ENCODE measurements at regions not wholly inside any gene's neighbourhood (a gene's known extent, or its start where the extent isn't known, plus 50 kb on each side); places are given as distances from the start of the nearest gene placed in this dataset.

DNA sequence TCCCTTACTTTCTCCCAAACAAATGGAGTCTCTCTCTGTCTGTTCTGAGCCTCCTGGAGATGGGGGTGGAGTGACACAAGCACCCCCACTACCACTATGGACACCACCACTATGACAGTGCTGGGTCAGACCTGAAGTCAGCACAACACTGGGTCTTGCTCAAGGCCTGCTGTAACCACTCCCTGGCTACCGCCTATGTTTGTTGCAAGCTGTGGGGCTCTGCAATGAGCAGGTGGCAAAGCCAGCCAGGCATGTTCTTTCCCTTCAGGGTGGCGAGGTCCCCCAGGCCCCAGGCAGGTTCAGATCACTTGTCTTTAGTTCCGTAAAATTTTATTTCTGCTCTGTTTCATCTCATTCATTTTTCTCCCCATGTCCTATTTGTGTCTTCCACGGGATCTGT is 349.8 kb downstream of the TMEM121 start:
- no CpG with 5 or more reads among the region's 4 CpGs for WGBS (ENCODE audit: insufficient coverage)
- Histone ChIP-seq H4K20me1 (ENCODE audit: control insufficient read depth, insufficient read depth, low read length, poor library complexity, severe bottlenecking) (no peaks in the 10 kb centered on the region), H3K4me1 (ENCODE audit: control insufficient read depth in 2 of 2, insufficient read depth in 2 of 2, low read length in 2 of 2) (no peaks in the 10 kb centered on the region), H2AFZ (ENCODE audit: insufficient read depth, low read depth, low read length, poor library complexity, severe bottlenecking) (no peak overlapping the region), H3K4me3 (ENCODE audit: control extremely low read depth in 1 of 5, extremely low read depth in 1 of 5, insufficient read depth in 1 of 5, low read depth in 2 of 5, low read length in 4 of 5) (no peak overlapping the region), H3K27ac (ENCODE audit: low read length in 2 of 2) (no peak overlapping the region), H3K4me2 (replicated peaks; ENCODE audit: low read depth, low read length, poor library complexity, severe bottlenecking) (no peak overlapping the region), H3K9ac (ENCODE audit: low read length) (no peak overlapping the region), H3K27me3 (replicated peaks in 1 of 4; ENCODE audit: control extremely low read depth in 1 of 4, control insufficient read depth in 3 of 4, insufficient read depth in 4 of 4, low read length in 3 of 4) (no peaks in the 10 kb centered on the region), H3K9me3 (ENCODE audit: control extremely low read depth in 1 of 3, control insufficient read depth in 2 of 3, insufficient read depth in 1 of 3, low read length in 2 of 3) (no peaks in the 10 kb centered on the region), H3K36me3 (replicated peaks in 1 of 2; ENCODE audit: control extremely low read depth in 1 of 2, control insufficient read depth in 1 of 2, extremely low read depth in 1 of 2, insufficient read depth in 2 of 2, low read length in 1 of 2) (no peaks in the 10 kb centered on the region), H3K79me2 (ENCODE audit: control insufficient read depth, insufficient read depth, low read length) (no peaks in the 10 kb centered on the region)
- intact Hi-C loops (cut with micrococcal nuclease): no loop called here
- ChIA-PET POLR2A (interaction anchor here (1.2 kb wide), 1 partner anchor 167 kb away, joined by 3 read pairs; no protein-coding TSS in a partner anchor), CTCF (no interaction called here)
- H3K9me3 Mint-ChIP-seq (ENCODE audit: insufficient read depth): no peaks in the 10 kb centered on the region
- no peaks in the 10 kb centered on the region for H3K27me3 Mint-ChIP-seq
- no peak for TF ChIP-seq EZH2 (IDR thresholded peaks at IDR 0.05; ENCODE audit: borderline replicate concordance, insufficient read depth, low read depth, low read length, poor library complexity, severe bottlenecking)
- TF ChIP-seq, protein P1, sequence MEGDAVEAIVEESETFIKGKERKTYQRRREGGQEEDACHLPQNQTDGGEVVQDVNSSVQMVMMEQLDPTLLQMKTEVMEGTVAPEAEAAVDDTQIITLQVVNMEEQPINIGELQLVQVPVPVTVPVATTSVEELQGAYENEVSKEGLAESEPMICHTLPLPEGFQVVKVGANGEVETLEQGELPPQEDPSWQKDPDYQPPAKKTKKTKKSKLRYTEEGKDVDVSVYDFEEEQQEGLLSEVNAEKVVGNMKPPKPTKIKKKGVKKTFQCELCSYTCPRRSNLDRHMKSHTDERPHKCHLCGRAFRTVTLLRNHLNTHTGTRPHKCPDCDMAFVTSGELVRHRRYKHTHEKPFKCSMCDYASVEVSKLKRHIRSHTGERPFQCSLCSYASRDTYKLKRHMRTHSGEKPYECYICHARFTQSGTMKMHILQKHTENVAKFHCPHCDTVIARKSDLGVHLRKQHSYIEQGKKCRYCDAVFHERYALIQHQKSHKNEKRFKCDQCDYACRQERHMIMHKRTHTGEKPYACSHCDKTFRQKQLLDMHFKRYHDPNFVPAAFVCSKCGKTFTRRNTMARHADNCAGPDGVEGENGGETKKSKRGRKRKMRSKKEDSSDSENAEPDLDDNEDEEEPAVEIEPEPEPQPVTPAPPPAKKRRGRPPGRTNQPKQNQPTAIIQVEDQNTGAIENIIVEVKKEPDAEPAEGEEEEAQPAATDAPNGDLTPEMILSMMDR (IDR thresholded peaks at IDR 0.05): no peak
- ATAC-seq (ENCODE audit: low read depth) (no peak), DNase-seq (no peak)
- H3K27ac Mint-ChIP-seq: no peak overlapping the region
- H3K4me3 Mint-ChIP-seq: no peak overlapping the region
- H3K4me1 Mint-ChIP-seq: no peaks in the 10 kb centered on the region

DNA sequence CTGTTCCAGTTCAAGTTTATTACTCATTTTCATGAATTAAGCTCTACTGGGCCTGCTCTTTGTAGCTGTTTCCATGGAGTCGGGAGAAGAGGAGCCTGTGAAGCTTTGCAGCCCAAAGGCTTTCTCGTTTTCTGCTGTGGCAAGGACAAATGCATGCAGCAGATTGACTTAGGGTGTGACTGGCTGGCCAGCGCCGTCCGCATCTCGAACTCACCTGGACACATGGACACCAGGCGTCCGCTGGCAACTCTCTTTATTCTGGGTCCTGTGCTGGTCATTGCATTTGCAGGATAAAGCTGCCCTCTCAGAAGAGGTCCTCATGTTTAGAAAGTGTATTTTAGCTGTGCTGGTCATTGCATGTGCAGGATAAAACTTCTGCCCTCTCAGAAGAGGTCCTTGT is 350.4 kb downstream of the TMEM121 start:
- TF ChIP-seq, protein P1 (IDR thresholded peaks at IDR 0.05): no peak
- no peak for TF ChIP-seq EZH2 (IDR thresholded peaks at IDR 0.05; ENCODE audit: borderline replicate concordance, insufficient read depth, low read depth, low read length, poor library complexity, severe bottlenecking)
- no peaks in the 10 kb centered on the region for H3K27me3 Mint-ChIP-seq
- ATAC-seq (ENCODE audit: low read depth): no peak
- H3K4me1 Mint-ChIP-seq: no peaks in the 10 kb centered on the region
- POLR2A ChIA-PET: no interaction called here
- Histone ChIP-seq H2AFZ (ENCODE audit: insufficient read depth, low read depth, low read length, poor library complexity, severe bottlenecking) (no peak overlapping the region), H3K79me2 (ENCODE audit: control insufficient read depth, insufficient read depth, low read length) (no peaks in the 10 kb centered on the region), H3K4me3 (ENCODE audit: control extremely low read depth in 1 of 5, extremely low read depth in 1 of 5, insufficient read depth in 1 of 5, low read depth in 2 of 5, low read length in 4 of 5) (no peak overlapping the region), H3K4me1 (ENCODE audit: control insufficient read depth in 2 of 2, insufficient read depth in 2 of 2, low read length in 2 of 2) (no peaks in the 10 kb centered on the region), H4K20me1 (ENCODE audit: control insufficient read depth, insufficient read depth, low read length, poor library complexity, severe bottlenecking) (no peaks in the 10 kb centered on the region), H3K9ac (ENCODE audit: low read length) (no peak overlapping the region), H3K36me3 (replicated peaks in 1 of 2; ENCODE audit: control extremely low read depth in 1 of 2, control insufficient read depth in 1 of 2, extremely low read depth in 1 of 2, insufficient read depth in 2 of 2, low read length in 1 of 2) (no peaks in the 10 kb centered on the region), H3K27ac (ENCODE audit: low read length in 2 of 2) (no peak overlapping the region), H3K9me3 (ENCODE audit: control extremely low read depth in 1 of 3, control insufficient read depth in 2 of 3, insufficient read depth in 1 of 3, low read length in 2 of 3) (no peaks in the 10 kb centered on the region), H3K27me3 (replicated peaks in 1 of 4; ENCODE audit: control extremely low read depth in 1 of 4, control insufficient read depth in 3 of 4, insufficient read depth in 4 of 4, low read length in 3 of 4) (no peaks in the 10 kb centered on the region), H3K4me2 (replicated peaks; ENCODE audit: low read depth, low read length, poor library complexity, severe bottlenecking) (no peak overlapping the region)
- no peak for DNase-seq
- intact Hi-C loops (cut with micrococcal nuclease): no loop called here
- no peaks in the 10 kb centered on the region for H3K9me3 Mint-ChIP-seq (ENCODE audit: insufficient read depth)
- WGBS (ENCODE audit: insufficient coverage): no CpG with 5 or more reads among the region's 8 CpGs
- CTCF ChIA-PET: no interaction called here
- H3K4me3 Mint-ChIP-seq: no peak overlapping the region
- H3K27ac Mint-ChIP-seq: no peak overlapping the region
